ENCODE measurements at regions not wholly inside any gene's neighbourhood (a gene's known extent, or its start where the extent isn't known, plus 50 kb on each side); places are given as distances from the start of the nearest gene placed in this dataset.

DNA sequence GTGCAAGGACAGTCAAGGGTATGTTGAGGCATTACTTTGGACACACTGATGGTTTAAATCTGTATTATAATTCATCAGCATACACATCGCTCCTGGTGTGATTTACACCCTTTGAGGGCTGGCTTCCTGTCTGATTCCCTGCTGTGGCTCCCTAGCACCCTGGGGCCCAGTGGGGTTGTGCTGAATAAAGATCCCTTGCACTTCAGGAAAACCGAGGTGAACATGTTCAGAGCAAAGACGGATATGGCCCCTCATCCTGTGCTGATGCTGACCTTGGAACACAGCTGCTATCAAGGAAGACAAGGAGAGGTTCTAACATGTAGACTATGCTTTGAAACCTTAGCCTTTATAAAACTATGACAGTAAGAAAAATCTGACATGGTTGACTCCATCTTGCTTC lies 84.6 kb upstream of the UNC5B start:
- no peak for DNase-seq

DNA sequence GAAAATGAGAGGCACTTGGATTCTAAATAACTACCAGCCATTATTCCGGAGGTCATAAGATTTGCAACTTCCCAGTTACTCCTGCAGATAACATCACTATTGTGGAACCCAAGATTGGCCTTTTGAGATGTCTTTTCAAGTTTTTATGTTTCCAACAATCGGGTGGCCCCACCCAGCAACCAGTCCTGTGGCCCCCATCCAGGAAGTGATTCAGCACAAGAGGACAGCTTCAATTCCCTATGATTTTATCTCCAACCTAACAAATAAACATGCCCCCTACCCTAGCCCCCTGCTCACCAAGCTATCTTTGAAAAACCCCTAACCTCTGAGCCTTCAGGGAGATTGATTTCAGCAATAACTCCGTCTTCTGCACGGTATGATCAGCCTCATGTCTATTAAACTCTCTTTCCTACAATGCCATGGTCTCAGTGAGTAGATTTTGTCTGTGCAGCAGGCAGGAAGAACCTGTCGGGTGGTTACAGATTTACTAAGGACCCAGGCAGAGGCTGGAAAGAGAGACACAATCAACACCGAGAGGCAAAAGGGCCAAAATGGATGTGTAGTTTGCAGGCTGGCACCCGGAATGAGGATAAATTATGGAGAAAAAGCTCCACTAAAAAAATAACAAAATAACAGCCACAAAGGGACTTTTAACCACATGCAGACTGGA lies 83.9 kb upstream of the UNC5B start:
- no peak for DNase-seq

- DNase-seq, result no peak
Observed at GRCh38 chr10:71131096-71131495, 81.3 kb upstream of the UNC5B start.

DNA sequence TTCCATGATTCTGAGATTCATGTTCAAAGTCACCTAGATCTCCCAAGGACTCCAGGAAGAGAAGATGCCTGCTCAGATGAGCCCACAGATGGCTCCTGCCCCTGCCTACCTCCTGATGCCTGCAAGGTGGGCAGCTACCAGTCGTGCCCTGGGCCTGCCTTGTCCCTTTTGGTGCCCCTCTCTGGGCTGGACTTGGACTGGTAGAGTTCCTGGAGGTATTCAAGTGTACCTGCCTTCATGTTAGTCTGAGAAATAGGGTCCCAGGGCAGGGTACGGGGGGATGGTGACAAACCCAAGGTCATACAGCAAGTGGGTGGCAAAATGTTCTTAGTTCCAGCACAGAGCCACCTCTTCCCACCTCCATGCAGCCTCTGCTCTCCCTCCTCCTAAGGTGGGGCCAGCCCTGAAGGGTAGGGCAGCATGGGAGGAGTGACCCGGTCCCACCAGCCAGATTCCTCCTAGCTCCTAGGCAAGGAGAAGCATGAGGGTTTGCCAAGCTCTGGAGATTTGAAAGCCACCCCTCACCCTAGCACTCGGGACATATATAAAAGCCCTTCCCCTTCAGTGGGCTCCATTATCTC lies 80.8 kb upstream of the UNC5B start:
- no peak for DNase-seq

- no peak for DNase-seq
Observed at GRCh38 chr10:71132321-71132810, 80.0 kb upstream of the UNC5B start.

DNA sequence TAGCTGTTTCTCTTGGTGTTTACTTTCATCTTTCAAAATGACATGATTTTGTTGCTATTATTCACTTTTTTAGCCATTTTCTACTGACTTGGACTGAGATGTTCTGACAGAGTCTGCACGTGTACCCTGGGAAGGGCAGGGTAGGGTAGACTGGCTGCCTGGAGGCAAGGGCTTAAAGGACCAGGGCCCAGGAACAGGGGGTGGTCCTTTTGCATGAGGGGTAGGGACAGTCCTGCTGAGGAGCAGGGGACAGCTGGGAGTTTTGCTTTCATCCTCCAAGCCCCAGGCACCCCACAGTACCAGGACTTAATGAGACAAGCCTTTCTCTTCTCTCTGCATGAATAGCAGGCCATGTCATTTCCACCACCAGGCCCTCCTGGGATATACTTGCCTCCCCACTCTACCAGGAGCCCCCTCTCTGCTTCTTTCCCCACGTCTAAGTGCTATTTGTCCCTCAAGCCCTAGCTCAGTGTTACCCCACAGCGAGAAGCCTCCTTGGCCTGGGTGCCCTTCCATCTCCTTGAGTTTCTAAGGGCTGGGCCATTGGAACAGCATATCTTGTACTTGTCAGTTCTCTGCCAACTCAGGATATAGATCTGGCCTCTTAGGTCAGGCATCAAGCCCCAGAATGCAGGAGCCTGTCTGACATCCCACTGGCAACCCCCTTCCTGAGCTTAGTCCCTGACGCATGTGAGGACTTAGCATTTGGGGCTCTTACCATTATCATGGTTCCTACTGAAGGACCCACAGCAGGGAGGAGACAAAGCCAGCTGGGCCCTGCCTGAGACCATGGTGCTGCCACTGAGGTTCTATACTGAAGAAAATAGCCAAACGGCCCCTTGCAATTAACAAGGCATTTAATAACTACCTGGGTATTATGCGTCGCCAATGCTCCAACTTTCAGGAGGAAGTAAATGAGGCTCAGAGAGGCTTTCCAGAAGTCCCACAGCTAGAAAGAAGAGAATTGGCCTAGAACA lies 78.4 kb upstream of the UNC5B start:
- no peak for DNase-seq

DNA sequence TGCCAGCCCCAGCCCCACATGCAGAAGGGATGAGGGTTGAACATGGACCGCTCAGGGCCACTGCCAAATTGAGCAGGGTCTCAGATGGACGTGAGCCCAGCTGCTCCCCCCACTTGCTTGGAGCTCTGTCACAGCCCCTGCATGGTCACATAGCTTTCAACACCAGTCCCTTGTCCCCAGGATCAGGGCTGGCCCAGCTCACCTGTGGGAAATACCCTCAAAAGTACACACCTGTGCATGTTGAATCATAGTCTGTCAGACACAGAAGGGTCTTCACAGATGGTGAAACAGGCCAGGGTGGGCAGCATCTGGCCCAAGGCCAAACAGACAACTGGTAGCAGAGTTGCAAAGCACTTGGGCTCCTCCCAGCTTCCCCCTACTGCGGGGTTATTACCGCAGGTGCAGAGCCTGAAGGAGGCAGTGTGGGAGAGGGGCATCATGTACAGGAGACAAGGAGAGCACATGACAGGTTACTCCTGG lies 77.6 kb upstream of the UNC5B start:
- DNase-seq, result no peak

DNA sequence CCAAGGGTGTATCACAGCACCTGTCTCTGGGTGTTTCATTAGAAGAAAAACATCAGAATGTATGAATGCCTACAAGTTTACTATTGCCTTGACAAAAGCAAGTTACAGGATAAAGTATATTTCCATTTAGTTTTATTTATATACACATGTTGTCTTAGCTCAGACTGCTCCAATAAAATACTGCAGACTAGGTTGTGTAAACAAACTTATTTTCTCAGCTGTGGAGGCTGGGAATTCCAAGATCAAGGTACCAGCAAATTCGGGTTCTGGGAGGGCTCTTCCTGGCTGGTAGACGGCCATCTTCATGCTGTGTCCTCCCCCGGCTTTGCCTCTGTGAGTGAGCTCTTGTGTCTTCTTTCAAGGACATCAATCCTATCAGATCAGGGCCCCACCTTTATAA lies 77.1 kb upstream of the UNC5B start:
- no peak for DNase-seq

DNA sequence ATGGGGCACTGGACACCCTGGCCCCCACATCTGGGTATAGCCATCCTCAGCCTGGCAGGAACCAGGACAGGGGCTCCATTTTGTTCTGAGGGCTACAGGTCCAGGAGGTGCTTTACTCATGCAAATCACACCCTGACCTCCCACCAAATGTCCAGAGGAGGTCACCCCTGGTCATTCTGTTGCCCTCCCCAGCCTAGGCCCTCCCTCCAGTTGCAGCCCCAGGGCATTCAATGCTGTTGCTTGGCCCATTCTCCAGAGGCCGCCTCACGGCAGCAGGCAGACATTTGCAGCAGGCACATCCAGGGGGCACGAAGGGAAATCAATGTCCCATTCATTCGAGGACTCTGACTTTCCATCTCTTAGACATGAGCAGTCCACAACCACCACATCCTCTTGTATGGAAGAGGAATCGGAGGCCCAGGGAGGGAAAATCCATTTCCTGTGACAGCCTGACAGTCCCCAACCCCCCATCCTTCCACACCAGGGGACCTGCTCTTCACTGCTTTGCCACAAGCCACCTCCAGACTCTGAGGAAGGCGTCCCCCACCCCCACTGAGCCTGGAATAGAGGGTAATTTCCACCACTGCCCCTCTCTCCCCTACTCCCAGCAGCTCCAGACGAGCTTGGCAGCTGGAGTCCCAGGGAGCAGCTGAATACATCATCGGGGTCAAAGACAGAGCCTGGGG lies 76.2 kb upstream of the UNC5B start:
- no peak for DNase-seq

GRCh38 chr10:71137701-71138100 lies 74.7 kb upstream of the UNC5B start:
- no peak for DNase-seq

GRCh38 chr10:71138166-71138830 lies 74.1 kb upstream of the UNC5B start:
- no peak for DNase-seq

DNA sequence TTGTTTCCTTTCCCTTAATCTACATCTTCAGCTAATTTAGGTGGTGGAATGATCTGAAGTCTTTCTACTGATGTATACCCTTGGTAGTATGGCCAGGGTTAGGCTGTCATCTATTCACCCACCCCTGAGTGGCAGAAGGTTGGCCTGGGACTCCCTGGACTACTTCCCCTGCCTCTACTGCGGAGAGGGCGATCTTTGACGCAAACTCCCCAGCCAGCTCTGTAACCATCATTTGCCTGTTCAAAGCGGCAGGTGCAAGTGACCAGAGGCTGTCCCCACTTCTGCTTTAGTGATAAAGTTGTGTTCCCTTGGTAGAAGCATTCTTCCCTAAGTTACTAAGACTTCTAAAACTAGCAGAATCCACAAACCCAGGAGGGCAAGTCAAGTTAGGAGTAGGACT lies 70.8 kb upstream of the UNC5B start:
- no peak for DNase-seq

DNA sequence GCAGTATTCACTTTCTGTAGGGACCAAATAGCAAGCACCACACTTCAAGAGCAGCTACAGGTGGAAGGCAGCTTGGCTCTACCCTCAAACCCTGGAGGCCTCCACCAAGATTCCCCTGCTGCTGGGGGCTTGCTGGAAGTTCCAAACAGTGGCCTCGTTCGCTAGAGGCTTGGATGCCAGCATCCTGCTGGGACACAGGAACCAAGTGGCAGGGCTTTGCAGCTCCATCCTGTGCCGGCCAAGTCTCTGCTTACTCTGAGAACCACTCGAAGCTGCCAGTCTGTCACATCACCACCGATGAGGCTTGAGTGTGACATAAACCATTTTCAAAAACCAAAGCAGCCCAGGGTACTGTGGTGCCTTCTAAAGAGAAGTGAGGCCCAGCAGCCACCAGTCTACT lies 69.2 kb upstream of the UNC5B start:
- DNase-seq, result no peak

DNA sequence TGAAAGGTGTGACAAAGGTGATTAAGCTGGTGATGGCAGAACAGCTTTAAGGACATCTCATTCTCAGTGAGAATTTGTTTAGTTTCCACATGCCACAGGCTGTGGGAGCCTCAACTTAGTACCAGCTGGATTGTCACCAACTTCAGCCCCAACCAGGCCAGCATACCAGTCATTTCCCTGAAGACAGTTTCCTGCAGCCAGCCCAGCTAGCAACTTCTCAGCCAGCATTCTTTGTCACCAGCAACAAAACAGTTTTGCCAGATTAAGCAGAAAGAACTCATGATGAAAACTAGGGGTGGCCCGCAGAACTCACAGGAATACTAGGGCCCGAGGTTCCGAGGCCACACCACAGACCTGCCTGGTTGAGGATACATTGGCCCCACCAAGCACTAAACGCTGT lies 68.8 kb upstream of the UNC5B start:
- no peak for DNase-seq

DNA sequence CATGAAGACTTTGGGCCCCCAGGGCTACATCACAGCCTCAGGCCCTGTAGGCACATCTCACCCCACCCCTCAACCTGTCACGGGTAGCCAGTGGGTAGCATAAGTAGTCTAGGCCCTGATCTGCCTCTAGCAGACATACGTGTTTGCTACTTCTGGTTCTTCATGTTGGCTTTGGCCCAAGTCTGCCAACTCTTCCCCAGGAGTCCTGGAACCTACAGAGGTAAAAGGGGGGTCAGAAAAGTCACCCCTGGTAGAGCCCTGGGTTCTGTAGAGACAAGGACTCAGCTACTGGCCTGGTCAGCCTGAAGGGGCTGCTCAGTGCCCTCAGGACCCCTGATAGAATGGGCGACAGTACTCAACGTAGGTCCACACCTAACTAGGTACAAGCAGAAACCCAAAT lies 67.5 kb upstream of the UNC5B start:
- no peak for DNase-seq

DNA sequence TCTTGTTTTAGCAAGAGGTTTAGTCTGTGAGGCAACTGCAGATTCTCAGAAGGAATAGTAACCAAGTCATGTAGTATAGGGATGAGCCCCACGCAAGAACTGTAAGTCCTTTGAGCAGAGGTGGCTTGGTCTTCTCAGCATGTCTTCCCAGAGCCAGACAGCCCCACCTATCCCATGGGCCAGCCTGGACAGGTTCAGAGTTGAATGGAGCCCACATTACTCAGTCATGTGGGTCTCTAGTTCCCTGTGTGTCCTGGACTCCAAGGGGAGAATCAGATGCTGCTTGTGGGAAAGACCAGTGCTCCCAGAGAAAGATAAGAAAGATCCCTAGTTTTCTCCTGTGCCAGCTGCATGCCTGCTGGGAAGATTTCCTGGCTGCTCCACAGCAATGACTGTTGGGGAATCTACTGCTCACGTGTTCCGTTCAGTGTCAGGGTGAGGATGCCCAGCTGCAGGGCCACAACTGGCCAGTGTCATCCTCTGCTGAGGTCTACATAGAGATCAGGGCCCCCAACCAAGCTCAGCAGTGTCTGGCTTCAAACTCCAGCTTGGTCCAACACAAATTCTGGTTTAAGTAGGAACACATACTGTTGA lies 66.9 kb upstream of the UNC5B start:
- no peak for DNase-seq

GRCh38 chr10:71150796-71151195 lies 61.6 kb upstream of the UNC5B start:
- DNase-seq, result no peak

DNA sequence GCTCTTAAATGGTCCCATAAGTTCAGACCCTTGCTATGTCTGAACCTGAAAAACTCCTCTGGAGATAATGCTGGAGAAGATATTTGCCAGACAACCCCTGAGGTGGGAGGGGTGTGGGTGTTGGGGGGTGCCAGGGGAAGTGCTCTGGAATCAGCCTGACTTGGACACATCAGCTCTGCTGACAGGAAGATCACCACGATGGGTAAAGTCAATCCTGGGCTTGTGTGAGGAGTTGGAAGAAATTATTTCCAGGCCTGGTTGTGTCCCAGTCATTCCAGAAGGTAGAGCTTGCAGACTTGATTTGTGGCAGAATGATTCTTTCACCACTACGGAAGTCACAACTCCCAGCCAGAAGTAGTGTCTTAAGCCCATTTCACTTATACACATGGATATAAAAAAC lies 60.3 kb upstream of the UNC5B start:
- DNase-seq, result no peak

DNA sequence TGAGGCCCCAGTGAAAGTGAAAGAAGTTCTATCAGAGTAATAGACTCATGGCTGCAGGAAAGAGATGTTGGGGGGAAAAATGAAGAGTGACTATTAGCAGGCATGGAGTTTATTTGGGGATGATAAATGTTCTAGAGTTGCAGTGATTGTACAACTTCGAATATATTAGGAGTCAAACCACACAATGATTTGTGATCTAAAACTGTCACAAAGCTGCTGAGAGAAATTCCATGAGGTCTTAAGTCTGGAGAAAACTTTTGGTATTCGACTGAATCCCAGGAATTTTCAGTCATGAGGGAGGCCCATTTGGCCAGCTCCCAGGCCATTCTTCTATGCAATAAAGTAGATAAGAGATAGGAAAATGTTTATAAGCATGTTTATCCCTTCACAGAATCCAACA lies 55.9 kb upstream of the UNC5B start:
- no peak for DNase-seq

DNA sequence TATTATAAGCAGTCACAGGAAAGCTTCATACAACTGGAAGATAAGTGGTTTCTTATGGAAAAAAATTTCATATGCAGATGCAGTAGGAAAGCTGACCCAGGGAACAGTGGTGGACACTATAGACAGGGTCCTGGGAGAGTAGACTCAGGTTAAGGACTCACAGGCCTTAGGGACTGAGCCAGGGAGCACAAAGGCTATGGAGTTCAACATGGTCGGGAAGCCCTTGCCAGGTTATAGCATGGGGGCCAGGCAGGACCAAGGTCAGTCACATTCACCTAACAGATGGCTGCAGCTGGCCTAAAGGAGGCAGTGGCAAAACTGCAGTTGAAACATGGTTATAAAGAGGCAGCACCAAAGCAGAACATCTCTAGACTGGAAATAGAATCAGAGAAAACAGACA lies 54.9 kb upstream of the UNC5B start:
- DNase-seq, result no peak

DNA sequence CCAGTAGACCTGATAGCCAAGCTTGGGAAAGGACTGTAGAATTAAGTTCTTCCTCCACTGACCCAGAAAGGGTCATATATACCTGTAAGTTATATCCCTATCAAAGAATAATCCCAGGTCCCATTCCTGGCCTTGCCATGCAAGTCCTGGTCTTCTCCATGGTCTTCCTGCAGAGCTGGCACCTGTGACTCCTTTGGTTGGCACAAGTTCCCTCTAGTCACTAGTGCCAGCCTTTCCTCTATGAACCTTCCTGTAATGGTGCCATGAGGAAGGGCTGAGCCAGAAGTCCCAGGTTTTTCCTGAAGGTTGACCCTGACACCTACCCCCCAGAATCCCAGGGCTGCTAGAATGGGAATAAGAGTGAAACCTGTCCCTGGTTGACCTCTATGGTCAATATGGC lies 54.1 kb upstream of the UNC5B start:
- DNase-seq, result no peak

- DNase-seq, result no peak
Observed at GRCh38 chr10:71158902-71159301, 53.5 kb upstream of the UNC5B start.
